GM18861 (cell line): ENCODE measurements at regions not wholly inside any gene's neighbourhood (a gene's known extent, or its start where the extent isn't known, plus 50 kb on each side); places are given as distances from the start of the nearest gene placed in this dataset.

ENCODE experiments used
- ATAC-seq: cut with Tn5 transposase; IDR thresholded peaks from one replicate; pipeline ENCODE4 v1.9.1; 2021; ENCODE audit not compliant: unreplicated experiment

DNA sequence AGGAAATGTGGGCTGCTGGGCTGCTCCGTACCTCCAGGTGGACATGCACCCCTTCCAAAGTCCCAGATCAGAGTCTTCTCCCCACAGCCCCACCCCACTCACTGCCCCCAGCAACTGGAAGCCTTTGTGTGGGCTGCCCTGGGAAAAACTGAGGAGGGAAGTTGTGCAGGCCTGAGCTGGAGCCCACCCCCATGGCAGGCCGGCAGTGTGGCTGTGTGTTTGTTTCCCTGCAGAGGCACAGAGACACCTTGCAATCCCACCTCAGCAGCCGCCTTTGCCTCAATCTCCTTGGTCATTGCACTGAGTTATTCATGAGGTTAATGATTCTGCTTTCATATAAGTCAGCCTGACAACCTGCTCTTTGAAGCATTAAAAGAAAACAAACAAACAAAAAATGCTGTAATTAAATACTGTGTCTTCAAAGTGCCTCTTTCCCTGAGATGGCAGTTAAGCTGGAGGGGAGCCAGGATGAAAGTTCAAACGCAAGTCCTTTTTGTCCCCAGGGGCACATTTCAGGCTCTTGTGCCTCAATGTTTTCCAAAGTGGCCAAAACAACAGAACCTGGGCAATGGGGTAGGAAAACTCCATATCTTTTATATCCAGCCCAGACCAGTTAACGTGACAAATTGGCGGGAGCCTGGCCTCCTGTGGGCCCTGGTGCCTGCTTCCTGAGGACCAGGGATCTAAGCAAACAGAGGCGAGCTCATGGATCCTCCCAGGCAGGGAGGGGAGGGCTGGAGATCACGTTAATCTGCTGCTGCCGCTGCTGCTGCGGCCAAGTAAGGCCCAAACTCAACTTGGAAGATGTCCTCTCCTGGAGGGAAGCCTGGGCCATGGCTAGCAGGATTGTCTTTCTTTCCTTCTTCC is 51.9 kb upstream of the TSPAN11 start:
- no peak for ATAC-seq

DNA sequence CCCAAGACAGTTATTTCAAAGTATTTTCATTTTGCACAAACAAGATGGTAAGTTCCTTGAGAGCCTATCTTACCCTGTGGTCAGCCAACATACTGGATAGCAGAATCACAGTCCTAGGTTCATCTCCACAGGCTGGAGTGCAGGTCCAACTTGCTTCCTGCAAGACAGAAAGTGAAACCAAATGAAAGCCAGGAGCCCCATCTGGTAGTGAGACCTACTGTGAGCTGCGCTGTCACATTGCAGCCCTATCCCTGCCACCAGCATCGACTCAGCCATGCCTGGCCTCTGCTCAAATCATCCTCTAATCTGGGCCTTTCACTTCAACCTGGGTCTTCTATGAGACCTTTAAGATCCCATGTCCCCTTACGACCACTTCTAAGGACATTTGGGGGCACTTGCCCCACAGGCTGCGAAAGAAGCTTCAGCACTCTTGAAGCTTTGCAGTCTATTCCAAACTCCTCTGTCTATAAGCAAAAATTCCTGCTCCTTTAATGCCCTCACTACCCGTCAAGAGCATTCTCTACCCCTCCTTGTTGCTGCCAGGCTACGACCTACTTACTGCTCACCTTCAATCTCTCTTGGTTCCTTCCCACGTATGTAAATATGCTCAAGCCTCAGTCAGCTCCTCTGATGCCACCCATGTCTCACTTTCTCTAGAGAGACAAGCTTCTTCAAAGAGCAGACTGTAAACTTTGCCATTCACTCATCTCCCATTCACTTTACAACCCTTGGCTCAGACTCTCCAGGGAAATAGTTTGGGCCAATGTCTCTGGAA is 55.9 kb upstream of the TSPAN11 start:
- ATAC-seq = no peak

GRCh38 chr12:30867415-30867814 is 59.1 kb upstream of the TSPAN11 start:
- ATAC-seq = no peak

GRCh38 chr12:30866256-30866655 is 60.3 kb upstream of the TSPAN11 start:
- no peak for ATAC-seq

- ATAC-seq = no peak
These were observed 62.7 kb upstream of the TSPAN11 start for GRCh38 chr12:30863839-30864238.

DNA sequence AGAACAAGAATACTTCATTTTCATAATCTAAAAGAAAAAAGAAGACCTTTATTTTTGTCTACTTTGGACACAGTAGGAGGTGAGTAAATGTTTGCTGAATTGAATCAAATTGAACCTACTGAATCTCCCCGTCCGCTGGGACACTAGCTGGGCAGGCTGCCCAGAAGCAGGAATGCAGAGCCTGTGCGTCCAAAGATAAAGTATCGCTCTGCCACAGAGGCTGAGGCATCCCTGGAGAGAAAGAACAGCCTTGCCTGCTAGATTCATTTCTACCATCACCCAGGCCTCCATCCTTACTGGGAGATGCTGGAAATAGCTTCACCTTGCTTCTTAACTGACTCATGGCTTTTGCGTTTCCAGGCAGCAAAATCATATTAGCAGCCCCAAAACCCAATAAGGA is 64.1 kb upstream of the TSPAN11 start:
- ATAC-seq = no peak

GRCh38 chr12:30859226-30859625 is 67.3 kb upstream of the TSPAN11 start:
- ATAC-seq = no peak

- ATAC-seq = no peak
These were observed 68.1 kb upstream of the TSPAN11 start for GRCh38 chr12:30858471-30858870.

DNA sequence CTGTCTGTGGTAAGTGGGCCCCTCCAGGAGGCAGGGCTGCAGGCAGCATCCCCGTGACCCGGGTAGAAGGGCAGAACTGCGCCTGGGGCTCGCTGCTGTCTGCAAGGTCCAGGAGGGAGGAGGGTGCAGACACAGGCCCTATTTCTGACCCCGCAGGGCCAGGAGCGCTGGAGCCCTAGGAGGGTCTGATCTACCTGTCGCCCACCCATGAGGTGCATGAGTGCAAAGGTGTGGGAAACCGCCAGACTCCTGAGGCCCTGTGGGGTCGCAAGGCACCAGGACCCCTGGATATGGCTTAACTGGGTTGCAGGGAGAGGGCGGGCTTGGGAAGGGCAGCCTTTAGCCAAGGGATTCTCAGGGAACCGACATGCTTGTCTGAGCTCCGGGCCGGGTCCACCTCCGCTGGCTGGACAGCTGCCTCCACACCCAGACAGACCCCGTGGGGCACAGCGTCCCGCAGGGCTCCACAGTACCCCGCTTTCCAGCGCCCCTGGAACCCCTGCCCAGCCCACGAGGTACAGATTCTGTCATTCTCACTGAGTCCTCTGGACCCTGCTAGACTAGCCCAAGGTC is 72.9 kb upstream of the TSPAN11 start:
- no peak for ATAC-seq

- ATAC-seq = no peak
These were observed 75.9 kb upstream of the TSPAN11 start for GRCh38 chr12:30850684-30851083.

GRCh38 chr12:30847259-30847658 is 79.3 kb upstream of the TSPAN11 start:
- no peak for ATAC-seq

- ATAC-seq = no peak
These were observed 79.8 kb upstream of the TSPAN11 start for GRCh38 chr12:30846776-30847175.

GRCh38 chr12:30845676-30846075 is 80.9 kb upstream of the TSPAN11 start:
- no peak for ATAC-seq

GRCh38 chr12:30843211-30843610 is 83.3 kb upstream of the TSPAN11 start:
- ATAC-seq = no peak

DNA sequence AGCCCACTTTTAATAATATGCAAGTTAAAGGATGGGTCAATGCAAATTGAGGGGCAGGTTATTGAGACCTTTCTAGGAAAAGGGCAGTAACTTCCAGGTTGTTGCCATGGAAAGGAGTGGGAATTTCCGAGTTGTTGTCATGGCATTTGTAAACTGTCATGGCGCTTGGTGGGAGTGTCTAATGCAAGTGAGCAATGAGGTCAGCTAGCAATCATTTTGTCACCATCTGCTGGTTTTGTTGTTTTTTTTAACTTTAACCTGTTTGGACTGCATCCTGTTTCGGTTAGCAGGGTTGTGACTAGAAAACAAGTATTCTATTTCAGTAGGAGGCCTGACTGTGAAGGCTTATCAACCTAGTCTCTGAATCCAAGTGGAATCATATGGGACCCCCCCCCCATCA is 85.8 kb upstream of the TSPAN11 start:
- ATAC-seq = no peak

- ATAC-seq = no peak
These were observed 85.0 kb upstream of the CAPRIN2 start for GRCh38 chr12:30839643-30840220.

GRCh38 chr12:30837595-30837994 is 82.8 kb upstream of the CAPRIN2 start:
- ATAC-seq = no peak

DNA sequence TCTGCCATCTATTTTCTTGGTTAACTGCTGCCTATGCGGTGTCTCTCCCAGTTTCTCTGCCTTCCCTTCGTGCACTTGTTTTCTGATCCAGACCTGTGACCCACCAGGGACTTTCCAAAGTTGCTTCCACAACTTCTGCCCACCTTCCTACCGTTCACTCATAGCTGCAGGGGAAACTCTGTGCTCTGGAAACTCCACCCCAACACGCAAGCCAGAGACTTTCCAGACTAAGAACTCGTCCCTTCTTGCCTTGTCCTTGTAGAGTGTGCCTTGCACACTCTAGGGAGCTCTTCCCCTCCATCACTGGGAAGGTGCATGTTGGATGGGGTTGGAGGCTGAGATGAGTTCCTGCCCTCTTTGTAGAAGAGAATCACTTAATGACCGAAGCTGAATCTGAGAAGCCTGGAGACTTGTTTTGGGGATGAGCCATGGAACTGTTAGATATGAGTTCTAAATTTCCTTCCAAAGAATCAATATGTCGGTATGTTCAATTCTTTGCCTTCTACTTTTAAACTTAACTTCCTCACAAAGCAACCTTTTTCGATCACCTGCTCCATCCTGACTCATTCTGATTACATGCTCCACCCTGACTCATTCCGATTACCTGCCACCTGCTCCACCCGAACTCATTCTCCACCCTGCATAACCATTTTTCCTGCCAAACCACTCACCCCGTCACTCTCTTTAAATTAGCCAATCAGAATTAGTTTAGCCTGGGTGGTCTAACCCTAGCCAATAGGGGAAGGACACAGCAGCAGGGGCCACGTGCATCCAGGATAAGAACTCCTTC is 82.1 kb upstream of the CAPRIN2 start:
- ATAC-seq = no peak

DNA sequence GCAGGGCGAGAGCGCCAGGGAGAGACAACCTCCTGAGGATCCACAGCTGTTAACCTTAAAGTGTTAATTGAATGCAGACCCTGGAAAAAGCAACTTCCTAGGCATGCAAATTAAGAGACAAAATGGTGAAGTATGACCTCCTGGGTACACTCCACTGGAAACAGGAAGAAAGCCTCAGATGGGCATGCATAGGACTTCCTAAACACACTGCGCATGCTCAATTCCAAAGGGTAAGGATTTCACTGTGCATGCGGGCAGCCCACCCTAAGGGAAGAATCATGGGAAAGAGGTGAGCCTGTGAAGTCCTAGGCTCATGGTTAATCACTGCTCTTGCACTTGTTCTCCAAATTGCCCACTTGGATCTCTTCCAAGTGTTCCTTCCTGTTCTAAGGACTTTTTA is 80.5 kb upstream of the CAPRIN2 start:
- ATAC-seq = no peak

DNA sequence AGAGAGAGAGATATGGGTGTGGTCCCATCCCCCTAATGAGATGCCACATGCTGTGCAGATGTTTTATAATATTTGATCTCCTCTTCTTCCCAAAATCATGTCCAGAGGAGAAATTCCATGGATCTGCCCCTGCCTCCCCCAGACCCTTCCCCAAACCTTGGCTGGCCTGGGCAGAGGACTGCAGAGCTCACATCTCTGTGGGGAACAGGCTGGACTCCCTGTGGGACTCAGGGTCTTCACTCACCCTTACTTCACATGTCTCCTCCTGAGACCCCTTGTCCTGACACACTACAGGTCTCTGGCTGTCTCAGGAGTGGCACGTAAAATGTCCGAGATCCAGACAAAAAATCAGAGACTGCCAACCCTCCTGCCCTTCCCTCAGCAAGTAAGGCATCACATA is 76.0 kb upstream of the CAPRIN2 start:
- no peak for ATAC-seq

GRCh38 chr12:30829876-30830275 is 75.1 kb upstream of the CAPRIN2 start:
- ATAC-seq = no peak
